ENCODE measurements at regions not wholly inside any gene's neighbourhood (a gene's known extent, or its start where the extent isn't known, plus 50 kb on each side); places are given as distances from the start of the nearest gene placed in this dataset.
"Not testable (repeated sequence)": the region's sequence is repeated elsewhere in the genome, so short reads cannot be mapped to it uniquely, and the experiment has no call there.

DNA sequence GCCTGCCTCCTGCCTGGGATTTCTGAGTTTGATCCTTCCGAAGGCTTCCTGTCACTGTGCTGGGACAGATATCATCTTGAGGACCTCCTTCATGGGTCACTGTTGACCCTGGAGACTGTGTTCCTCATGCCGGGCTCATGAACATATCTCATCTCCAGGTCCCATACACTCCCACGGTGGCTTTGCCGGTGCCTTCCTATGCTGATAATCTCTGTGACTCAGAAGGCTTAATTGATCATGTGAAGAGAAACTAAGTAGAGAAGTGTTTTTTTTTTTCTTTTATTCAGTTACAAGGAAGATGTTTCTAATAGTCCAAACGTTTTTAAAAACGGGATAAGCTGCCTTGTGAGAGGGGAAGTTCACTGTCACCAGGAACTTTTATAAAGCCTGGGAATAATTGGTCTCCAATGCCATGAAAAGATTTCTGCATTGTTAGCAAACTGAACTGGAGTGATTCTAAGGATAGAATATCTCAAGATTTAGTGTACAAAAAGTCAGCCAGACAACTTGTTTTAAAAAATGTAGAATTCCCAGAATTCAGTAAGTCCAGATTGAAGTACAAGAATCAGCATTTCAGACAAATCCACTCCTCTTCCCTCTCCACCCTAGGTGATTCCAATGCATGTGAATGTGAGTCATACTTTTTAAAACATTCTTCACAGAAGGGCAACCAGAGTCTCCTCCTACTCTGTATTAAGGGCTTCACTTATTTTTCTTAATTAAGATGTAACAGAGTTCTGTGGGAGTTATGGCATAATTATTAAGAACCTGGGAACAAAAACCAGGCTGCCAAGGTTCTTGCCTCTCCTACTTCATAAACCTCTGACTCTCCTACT is 139.8 kb upstream of the LGR5 start:
- DNase-seq: no peak

DNA sequence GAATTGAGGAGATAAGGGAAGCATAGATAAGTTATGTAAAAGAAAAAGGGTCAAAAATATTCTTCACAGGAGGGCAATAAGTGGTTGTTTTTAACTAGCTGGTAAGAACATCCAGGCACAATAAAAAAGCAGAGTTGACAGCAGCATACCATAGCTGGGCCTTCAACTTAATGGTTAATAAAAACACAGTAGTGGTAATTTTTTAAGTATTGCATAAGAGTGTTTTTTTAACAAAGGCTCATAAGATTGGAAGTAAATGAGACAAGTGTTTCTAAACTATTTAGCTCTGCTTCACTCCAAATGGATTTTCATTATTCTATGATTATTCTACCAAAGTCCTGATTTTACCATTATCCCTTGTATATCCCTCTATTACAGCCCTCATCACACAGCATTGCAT is 140.1 kb upstream of the TSPAN8 start:
- no peak for DNase-seq

DNA sequence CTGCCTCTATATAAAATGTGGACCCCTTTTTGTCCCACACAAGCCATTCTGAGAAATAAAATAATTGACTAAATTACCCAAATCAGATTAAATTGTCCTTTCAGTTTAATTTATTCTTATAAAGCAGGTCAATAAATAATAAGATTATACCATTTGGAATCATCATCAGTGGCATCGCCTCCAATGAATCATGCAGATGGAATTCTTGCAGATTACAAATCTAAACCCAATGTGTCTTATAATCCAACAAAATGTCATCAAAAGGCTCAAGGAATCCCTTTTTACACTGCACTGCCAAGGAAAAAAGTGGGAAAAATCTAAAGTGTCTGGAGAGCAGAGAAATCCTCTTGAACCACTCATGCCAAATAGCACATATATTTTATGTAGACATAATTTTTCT is 138.2 kb upstream of the TSPAN8 start:
- DNase-seq: no peak

DNA sequence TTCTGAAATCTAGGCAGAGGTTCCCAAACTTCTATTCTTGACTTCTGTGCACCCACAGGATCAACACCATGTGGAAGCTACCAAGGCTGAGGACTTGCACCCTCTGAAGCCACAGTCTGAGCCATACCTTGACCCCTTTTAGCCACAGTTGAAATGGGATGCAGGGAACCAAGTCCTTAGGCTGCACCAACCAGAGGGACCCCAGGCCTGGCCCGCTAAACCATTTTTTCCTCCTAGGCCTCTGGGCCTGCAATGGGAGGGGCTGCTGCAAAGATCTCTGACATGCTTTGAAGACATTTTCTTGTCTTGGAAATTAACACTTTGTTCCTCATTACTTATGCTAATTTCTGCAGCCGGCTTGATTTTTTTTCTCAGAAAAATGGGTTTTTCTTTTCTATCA is 133.9 kb upstream of the TSPAN8 start:
- DNase-seq: no peak

DNA sequence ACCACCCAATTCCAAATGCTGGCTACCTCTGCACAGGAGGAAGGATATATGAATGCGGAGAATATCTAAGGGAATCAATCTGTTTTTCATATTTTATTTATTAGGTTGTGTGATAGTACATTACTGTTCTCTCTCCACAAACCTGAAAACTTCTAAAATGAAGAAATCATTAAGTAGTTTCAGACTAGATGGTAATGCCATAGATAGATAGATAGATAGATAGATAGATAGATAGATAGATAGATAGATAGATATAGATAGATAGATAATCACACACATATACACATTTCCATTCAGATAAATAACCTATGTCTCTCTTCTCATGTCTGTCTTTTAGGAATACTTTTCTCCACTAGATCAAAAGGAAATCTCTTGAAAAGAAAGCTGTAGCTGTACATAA is 126.1 kb upstream of the TSPAN8 start:
- DNase-seq: no peak

DNA sequence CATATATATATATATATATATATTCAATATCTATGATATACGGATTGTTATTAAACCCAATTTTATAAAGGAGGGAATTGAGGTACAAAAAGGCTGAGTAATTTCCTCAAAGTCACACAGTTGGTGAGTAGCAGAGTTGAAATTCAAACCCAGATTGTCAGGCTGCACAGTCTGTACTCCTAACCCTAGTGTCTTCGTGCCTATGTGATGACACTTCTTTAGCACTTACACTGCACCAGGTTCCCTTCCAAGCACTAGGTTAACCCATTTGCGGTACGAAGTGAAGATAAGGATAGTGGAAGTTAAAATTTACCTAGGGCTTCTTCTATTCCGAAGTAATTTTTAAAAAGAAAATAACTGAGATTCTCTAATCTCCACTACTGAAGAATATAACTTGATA is 125.1 kb upstream of the TSPAN8 start:
- no peak for DNase-seq

DNA sequence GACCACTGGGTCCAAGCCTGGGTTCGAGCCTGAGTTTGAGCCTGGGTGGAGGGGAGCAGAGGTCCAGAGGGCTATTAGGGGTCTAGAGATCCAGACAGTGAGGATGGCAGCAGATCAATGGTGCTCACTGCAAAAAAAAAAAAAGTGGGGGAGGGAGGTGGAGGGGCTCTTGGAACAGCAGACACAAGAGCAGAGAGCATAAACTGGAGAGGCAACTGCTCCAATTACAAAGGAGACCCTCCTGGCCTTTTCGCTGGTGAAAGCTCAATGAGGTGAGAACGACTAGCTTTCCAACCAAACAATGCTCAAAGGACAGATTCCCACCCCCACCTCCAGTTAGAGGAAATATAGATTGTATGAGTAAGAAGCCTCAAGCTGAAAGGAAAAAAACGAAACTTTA is 124.2 kb upstream of the TSPAN8 start:
- no peak for DNase-seq

DNA sequence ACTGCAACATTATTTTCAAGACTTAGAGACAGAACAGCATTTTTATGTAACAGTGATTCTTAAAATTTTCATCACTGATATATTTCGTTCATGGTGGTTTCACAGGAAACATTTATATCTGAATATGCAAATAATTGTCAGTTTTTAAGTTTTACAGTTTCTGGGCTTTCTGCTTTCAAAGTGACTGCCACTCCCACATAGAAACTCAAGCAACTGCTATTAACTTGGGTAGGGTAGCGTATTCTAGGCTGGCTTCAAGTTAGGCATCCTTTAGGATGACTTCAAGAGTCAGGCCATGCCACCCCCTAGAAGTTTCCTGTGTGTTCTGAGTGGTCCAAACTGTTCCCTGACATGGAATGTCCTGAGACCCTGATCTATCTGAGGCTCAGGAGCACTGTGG is 123.6 kb upstream of the TSPAN8 start:
- DNase-seq: no peak

DNA sequence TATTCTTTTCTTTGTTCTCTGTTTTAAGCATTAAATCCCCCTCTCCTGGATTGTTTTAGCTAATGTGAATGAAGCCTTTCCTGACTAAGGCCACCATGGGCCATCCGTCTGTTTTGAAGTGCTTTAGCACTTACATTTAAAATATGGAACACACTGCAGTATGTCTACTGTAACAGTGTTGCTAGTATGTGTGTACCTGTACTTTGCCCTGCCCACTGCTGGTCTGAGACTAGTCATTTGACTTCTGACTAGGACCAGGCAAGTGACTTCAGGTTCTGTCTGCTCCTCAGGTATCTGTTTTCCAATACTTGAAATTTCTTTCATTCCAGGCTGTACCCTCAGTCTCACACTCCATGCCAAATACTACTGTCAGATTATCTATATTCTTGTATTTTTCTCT is 120.1 kb upstream of the TSPAN8 start:
- DNase-seq: no peak

DNA sequence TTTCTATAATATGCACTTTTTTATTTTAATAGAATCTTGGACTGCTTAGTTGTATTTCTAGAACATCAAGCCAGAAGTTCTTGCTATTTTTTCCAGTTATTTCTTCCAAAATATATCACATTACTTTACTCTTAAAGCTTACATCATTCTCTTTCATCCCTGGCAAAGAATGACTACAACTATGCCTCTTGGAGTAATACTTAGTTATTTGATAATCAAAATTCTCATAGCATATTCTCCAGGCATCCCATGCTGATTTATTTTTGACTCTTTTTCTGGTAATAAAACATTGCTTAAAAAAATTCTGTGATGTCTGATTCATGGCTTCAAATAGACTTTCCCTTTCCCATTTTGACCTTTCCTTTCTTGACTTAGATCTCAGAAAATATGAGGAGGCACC is 118.7 kb upstream of the TSPAN8 start:
- DNase-seq: no peak

DNA sequence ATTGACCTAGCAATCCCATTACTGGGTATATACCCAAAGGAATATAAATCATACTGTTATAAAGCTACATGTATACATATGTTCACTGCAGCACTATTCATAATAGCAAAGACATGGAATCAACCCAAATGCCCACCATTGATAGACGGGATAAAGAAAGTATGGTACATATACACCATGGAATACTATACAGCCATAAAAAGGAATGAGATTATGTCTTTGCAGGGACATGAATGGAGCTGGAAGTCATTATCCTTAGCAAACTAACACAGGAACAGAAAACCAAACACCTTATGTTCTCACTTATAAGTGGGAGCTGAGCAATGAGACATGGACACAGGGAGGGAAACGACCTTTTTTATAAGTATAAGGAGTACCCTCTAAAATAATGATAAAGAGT is 113.0 kb upstream of the TSPAN8 start:
- DNase-seq: not testable (repeated sequence)

DNA sequence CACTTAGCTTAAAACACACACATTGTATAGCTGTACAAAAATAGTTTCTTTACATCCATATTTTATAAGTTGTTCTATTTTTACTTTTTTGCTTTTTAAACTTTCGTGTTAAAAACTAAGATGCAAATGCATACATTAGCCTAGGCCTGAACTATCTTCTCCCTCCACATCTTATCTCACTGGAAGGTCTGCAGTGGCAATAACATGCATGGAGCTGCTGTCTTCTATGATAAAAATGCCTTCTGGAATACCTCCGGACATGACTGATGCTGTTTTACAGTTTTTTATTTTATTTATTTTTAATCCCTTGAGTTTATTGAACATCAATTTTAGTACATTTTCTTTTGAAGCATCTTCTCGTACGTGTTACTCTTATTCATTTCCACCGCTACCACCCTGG is 112.3 kb upstream of the TSPAN8 start:
- DNase-seq: no peak

DNA sequence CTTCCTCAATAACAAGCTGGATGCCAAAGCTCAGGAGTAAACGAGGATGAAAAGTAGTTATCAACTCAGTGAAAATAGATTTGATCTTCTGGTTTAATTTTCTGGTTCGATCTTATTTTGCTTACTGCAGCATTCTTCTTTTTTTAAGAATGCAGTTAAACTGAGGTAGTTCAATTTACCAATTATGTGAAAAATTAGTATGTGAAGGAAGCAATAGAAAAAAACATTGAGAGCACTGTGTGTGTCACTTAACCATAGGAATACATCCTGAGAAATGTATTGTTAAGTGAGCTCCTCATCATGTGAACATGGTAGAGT is 111.4 kb upstream of the TSPAN8 start:
- DNase-seq: no peak

DNA sequence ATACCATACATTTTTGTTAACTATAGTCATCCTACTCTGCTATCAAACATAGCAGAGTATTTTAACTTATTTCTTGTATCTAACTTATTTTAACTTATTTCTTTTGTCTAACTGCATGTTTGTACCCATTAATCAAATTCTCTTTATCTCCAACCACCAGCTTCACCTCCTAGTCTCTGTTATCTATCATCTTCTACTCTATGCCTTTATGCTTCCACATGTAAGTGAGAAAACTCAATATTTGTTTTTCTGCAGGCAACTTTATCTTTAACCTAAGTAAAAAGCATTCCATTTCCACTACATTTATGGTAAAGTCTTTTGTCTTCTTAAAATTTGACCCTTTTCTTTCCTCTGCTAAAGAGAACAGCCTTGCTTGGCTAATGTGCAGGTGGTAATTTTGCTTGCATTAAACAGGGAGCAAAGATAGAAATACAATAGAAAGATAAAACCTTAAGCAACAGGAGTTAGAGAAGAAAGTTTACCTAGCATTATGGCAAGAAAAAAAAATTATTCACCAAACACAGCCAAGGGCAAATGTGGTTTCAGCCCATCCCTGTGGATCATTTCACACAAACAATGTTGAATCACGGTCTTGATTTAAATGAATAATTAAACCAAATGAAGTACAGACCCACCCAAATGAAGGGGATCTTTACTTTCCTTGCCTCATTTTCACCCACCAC is 110.9 kb upstream of the TSPAN8 start:
- DNase-seq: no peak

DNA sequence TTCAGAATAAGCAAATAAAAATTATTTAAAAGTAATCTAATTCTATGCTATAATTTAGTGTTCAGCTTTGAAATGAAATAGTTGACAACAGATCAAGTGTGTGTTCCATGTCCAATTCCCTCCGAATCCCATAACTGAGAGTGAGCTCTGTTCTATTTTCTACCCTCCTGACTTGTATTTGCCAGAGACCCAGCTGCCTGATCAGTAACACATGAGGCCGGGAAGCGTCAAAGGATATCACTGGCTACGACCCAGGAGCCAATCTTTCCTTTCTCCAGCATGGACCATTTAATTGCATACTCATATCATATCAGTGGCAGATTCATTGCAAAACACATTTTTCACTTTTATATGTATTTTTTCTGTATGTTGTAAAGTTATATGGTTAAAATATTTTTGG is 108.8 kb upstream of the TSPAN8 start:
- DNase-seq: no peak

DNA sequence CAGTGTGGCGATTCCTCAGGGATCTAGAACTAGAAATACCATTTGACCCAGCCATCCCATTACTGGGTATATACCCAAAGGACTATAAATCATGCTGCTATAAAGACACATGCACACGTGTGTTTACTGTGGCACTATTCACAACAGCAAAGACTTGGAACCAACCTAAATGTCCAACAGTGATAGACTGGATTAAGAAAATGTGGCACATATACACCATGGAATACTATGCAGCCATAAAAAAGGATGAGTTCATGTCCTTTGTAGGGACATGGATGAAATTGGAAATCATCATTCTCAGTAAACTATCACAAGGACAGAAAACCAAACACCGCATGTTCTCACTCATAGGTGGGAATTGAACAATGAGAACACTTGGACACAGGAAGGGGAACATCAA is 107.9 kb upstream of the TSPAN8 start:
- DNase-seq: not testable (repeated sequence)

DNA sequence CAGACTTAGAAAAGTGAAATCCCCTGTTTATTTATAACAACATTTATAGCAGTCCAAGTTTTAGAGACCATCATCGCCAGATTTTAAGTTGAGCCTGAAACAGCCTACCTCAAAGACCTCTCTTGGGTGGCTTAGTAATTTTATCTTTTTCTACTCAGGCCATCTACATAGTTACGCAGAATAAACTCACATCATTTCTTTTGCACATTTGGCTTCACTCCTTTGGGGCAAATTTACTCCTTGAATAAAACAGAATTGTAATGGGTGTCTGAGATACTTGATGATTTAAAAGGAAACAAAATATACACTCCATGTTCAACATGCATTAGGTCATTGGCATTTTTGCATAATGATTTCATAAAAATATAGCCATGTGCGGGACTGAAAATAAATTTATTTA is 104.7 kb upstream of the TSPAN8 start:
- DNase-seq: no peak

DNA sequence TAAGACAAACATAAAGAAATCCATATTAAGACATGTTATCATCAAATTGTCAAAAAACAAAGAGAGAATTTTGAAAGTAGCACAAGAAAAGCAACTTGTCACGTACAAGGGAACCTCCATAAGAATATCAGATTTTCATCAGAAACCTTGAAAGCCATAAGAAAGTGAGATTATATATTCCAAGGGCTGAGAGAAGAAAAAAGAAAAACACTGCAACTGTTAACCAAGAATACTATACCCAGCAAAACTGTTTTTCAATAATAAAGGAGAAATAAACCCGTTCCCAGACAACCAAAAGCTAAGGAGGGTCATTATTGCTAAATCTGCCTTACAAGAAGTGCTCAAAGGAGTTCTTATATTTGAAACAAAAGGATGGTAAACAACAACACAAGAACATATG is 94.7 kb upstream of the TSPAN8 start:
- no peak for DNase-seq

DNA sequence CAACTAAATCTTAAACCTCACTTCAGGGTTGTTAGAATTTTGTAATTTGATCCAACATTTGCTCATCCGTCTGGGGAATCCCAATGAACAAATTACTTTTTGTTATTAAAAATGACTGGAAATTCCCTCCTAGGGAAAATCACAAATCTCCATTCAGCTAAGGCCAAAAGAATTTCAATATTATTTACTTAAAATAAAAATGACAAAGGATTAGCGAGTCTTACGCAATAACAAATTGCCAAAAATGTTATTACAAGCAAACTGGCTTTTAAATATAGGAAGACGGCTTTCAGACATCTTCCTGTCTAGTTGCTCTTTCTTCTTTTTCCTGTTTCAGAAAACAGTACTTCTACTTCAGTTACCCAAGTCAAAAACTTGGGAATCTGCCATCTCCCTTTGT is 92.4 kb upstream of the TSPAN8 start:
- DNase-seq: no peak

DNA sequence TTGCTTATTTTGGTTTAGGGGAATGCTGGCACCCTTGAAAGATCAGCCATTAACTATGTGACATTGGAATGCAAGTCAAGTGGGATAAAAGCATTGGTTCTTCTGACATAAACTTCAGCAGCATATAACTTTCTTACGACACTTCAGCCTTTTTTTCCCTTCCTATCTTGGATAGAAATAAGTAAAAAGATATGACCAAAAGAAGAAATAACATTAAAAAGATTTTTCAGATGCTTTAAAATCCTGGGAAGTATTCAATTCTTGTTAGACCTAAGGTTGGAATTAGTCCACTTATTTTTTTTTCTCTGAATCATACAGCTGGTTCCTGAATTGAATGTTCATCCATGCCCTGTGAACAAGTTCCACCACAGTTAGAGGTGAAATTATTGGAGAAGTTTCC is 85.6 kb upstream of the TSPAN8 start:
- no peak for DNase-seq

DNA sequence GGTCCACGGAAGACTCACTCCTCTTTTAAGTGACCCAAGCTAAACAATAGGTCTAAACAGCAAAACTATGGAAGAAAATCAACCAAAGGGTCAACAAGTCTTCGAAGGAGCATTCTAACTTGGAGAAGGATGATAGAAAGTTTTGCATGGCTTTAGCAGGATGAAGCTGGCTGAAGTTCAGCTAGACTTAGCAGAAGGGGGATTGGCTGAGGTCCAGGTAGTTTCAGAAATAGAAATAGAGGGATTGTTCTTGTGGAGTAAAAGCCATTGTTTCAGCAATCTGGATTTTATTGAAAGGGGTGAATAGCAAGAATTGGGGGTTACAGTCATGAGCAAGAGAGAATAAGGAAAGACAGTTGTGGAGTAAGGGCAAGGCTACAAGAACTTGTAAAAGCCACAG is 84.7 kb upstream of the TSPAN8 start:
- DNase-seq: no peak

DNA sequence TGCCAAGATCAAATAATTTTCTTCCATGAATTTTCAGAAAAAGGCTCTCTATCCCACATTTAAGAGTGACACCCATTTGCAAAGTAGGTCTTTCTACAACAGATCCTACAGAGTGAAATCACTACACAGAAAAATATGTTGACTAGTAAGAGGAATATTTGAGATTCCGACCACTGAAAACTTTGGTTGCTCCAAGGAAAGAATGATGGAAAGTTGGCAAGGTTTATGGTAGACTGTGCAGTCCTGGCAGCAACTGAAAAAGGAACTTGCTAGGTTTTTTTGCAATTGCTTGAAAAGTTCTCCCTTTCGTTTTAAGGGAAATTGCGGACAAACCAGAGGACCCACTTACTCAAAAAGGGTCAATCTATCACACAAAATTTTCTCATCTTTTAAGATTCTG is 83.1 kb upstream of the TSPAN8 start:
- DNase-seq: no peak

DNA sequence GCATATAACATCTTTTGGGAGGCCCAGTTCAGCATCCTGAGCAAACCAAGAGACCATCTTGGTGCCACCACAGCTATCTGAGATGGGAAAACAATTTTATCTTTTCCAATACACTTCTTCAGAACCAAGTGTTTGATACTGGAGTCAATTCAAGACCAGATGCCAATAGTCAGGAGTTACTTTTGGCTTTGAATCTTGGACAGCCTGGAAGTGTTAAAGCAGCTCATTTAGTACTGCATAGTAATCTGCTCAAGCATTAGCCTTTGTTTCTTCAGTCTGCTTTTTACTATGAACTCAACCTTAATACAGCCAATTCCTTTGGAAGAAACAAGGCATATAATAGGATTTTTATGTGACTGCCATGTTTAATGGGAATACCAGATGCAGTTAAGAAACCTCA is 81.9 kb upstream of the TSPAN8 start:
- DNase-seq: no peak

DNA sequence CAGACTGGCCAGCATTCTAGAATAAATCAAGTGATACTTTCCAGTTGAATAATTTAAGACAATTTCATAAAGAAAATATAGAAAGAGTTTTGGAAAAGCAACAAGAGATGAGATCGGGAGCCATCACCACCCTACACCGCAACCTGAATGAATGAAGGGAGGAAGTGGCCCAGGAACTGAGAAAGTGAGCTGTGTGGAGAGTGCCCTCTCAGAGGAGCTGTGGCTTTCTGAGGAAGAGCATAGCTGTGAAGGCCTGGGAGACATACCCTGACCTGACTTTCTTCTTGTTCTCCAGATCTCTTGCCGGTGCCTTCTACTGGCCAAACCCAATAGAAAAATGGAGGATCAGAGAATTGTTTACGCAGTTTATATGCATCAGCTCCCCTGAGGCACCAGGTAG is 79.3 kb upstream of the TSPAN8 start:
- no peak for DNase-seq

DNA sequence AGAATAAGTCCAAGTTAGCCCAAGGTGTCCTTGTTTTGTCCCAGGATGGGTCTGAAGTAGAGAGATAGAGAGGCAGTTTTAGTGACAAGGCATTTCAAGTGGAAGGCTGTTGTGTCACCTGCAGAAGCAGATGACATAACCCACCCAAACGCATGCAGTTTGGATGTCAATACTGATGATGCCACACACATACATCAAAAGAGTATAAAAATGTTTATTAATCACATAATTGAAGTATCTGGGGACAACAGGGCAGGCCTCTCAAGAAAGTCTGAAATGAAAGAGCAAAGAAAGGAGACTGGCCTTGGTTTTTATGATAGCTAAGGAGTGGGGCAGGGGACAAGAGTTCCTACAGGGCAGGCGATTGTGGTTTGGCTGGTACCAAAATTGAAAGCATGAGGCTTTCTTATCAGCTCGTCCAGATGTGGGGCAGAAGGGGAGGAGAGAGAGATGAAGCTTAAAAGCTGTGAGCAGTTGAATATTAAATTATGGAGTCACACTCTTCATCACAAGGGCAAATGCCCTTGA is 78.4 kb upstream of the TSPAN8 start:
- DNase-seq: no peak
